DND-41 (cell line): ENCODE measurements at regions not wholly inside any gene's neighbourhood (a gene's known extent, or its start where the extent isn't known, plus 50 kb on each side); places are given as distances from the start of the nearest gene placed in this dataset.

Source experiments
- ATAC-seq: fragments of 200-7000 bp; cut with Tn5 transposase; 3 replicates; pipeline ENCODE4 v1.9.1; 2021; ENCODE audit warnings: low read depth; ENCODE audit not compliant: insufficient read depth
- DNase-seq: peaks from one replicate; pipeline ENCODE4 v3.0.0-alpha.2; 2020
- H2AFZ ChIP-seq: 2 replicates; pipeline ENCODE4 v1.6.0; 2012; ENCODE audit warnings: low read depth, low read length
- H3K27ac ChIP-seq: 2 replicates; pipeline ENCODE4 v1.5.1; 2012; ENCODE audit warnings: low read length, inconsistent platforms
- H3K27me3 ChIP-seq: fragments of 200-600 bp; sonication (generic); 2 replicates; pipeline ENCODE4 v1.6.0; 2012; ENCODE audit warnings: low read length, mild to moderate bottlenecking, inconsistent platforms; ENCODE audit not compliant: insufficient read depth, poor library complexity
- H3K36me3 ChIP-seq: 2 replicates; pipeline ENCODE4 v1.5.1; 2012; ENCODE audit warnings: low read length, inconsistent platforms; ENCODE audit not compliant: insufficient read depth
- H3K4me1 ChIP-seq: 2 replicates; pipeline ENCODE4 v1.5.1; 2012; ENCODE audit warnings: mild to moderate bottlenecking, low read length; ENCODE audit not compliant: insufficient read depth
- H3K4me2 ChIP-seq: 2 replicates; pipeline ENCODE4 v1.6.0; 2012; ENCODE audit warnings: mild to moderate bottlenecking, moderate library complexity, low read length, inconsistent platforms; ENCODE audit not compliant: insufficient read depth
- H3K4me3 ChIP-seq, 2 experiments: fragments of 200-600 bp in 1 of 2; shearing (Covaris generic) in 1 of 2; 2 replicates each; pipeline ENCODE4 v1.5.1; 2012 to 2016; ENCODE audit warnings: inconsistent platforms in 2 of 2, low read length in 2 of 2, mild to moderate bottlenecking in 2 of 2, low read depth in 1 of 2, moderate library complexity in 1 of 2
- H3K79me2 ChIP-seq: 2 replicates; pipeline ENCODE4 v1.6.0; 2012; ENCODE audit warnings: low read length, inconsistent platforms; ENCODE audit not compliant: insufficient read depth
- H3K9ac ChIP-seq: 2 replicates; pipeline ENCODE4 v1.6.0; 2012; ENCODE audit warnings: low read depth, mild to moderate bottlenecking, inconsistent platforms, low read length, moderate library complexity
- H3K9me3 ChIP-seq: 2 replicates; pipeline ENCODE4 v1.5.1; 2012; ENCODE audit warnings: low read length, moderate library complexity, mild to moderate bottlenecking, inconsistent platforms; ENCODE audit not compliant: insufficient read depth, severe bottlenecking
- H4K20me1 ChIP-seq: 2 replicates; pipeline ENCODE4 v1.6.0; 2012; ENCODE audit warnings: low read length; ENCODE audit not compliant: insufficient read depth
- CTCF ChIP-seq: IDR thresholded peaks from 2 replicates; pipeline ENCODE4 v1.5.1; 2012; ENCODE audit warnings: borderline replicate concordance, low read length, moderate library complexity, mild to moderate bottlenecking; ENCODE audit not compliant: poor library complexity, severe bottlenecking; ENCODE audit errors: extremely low read depth
- EZH2 ChIP-seq: IDR thresholded peaks from 3 replicates; pipeline ENCODE4 v1.6.1; 2012; ENCODE audit warnings: borderline replicate concordance, low read depth, mild to moderate bottlenecking, moderate library complexity, low read length, inconsistent platforms; ENCODE audit not compliant: severe bottlenecking

GRCh38 chr2:143974262-143974661, 545.7 kb downstream of the ZEB2 start:
- H3K4me3 ChIP-seq: no peak overlapping the region
- no peaks in the 10 kb centered on the region for H4K20me1 ChIP-seq
- no peaks in the 10 kb centered on the region for H3K4me1 ChIP-seq
- H2AFZ ChIP-seq: no peak overlapping the region
- no peaks in the 10 kb centered on the region for H3K36me3 ChIP-seq
- no peaks in the 10 kb centered on the region for H3K9me3 ChIP-seq
- no peak overlapping the region for H3K9ac ChIP-seq
- H3K79me2 ChIP-seq: no peaks in the 10 kb centered on the region
- DNase-seq (no peak), ATAC-seq (no peak)
- no peak overlapping the region for H3K4me2 ChIP-seq
- TF ChIP-seq EZH2 (no peak), CTCF (no peak)
- H3K27me3 ChIP-seq: no peaks in the 10 kb centered on the region
- H3K27ac ChIP-seq: no peak overlapping the region

GRCh38 chr2:143968860-143969259, 551.1 kb downstream of the ZEB2 start:
- H3K4me1 ChIP-seq: no peaks in the 10 kb centered on the region
- no peak overlapping the region for H3K4me2 ChIP-seq
- H4K20me1 ChIP-seq: no peaks in the 10 kb centered on the region
- no peak overlapping the region for H2AFZ ChIP-seq
- H3K27me3 ChIP-seq: no peaks in the 10 kb centered on the region
- no peak overlapping the region for H3K9ac ChIP-seq
- ATAC-seq (no peak), DNase-seq (no peak)
- TF ChIP-seq CTCF (no peak), EZH2 (no peak)
- no peak overlapping the region for H3K4me3 ChIP-seq
- no peak overlapping the region for H3K27ac ChIP-seq
- no peaks in the 10 kb centered on the region for H3K9me3 ChIP-seq
- no peaks in the 10 kb centered on the region for H3K36me3 ChIP-seq
- H3K79me2 ChIP-seq: no peaks in the 10 kb centered on the region

GRCh38 chr2:143968360-143968759, 551.6 kb downstream of the ZEB2 start:
- Histone ChIP-seq H3K4me2 (no peak overlapping the region), H3K79me2 (no peaks in the 10 kb centered on the region), H3K4me3 (no peak overlapping the region), H3K9me3 (no peaks in the 10 kb centered on the region), H2AFZ (no peak overlapping the region), H3K4me1 (no peaks in the 10 kb centered on the region), H3K27ac (no peak overlapping the region), H3K36me3 (no peaks in the 10 kb centered on the region), H3K9ac (no peak overlapping the region), H4K20me1 (no peaks in the 10 kb centered on the region), H3K27me3 (no peaks in the 10 kb centered on the region)
- no peak for TF ChIP-seq EZH2
- no peak for TF ChIP-seq CTCF
- no peak for ATAC-seq
- DNase-seq: no peak
